HEK293T (cell line): ENCODE measurements at regions not wholly inside any gene's neighbourhood (a gene's known extent, or its start where the extent isn't known, plus 50 kb on each side); places are given as distances from the start of the nearest gene placed in this dataset.

Source experiments
- BHLHE40 ChIP-seq: fragments of 450-650 bp; IDR thresholded peaks from 2 replicates; pipeline ENCODE4 v1.6.1; 2016; ENCODE audit warnings: mild to moderate bottlenecking, moderate library complexity, borderline replicate concordance
- ELF4 ChIP-seq: fragments of 450-650 bp; IDR thresholded peaks from 2 replicates; pipeline ENCODE4 v1.6.1; 2017; ENCODE audit warnings: antibody characterized with exemption
- FOXA1 ChIP-seq: fragments of 450-650 bp; IDR thresholded peaks from 2 replicates; pipeline ENCODE4 v1.6.1; 2016; ENCODE audit warnings: mild to moderate bottlenecking
- HDGF ChIP-seq: fragments of 450-650 bp; IDR thresholded peaks from 2 replicates; pipeline ENCODE4 v1.6.1; 2017; ENCODE audit warnings: antibody characterized with exemption, borderline replicate concordance
- SP1 ChIP-seq: fragments of 450-650 bp; IDR thresholded peaks from 2 replicates; pipeline ENCODE4 v1.6.1; 2017
- TARDBP ChIP-seq: fragments of 450-650 bp; IDR thresholded peaks from 2 replicates; pipeline ENCODE4 v1.6.1; 2016
- TF ChIP-seq, protein P1 (sequence below): fragments of 450-650 bp; IDR thresholded peaks from 2 replicates; pipeline ENCODE4 v1.6.1; 2016

DNA sequence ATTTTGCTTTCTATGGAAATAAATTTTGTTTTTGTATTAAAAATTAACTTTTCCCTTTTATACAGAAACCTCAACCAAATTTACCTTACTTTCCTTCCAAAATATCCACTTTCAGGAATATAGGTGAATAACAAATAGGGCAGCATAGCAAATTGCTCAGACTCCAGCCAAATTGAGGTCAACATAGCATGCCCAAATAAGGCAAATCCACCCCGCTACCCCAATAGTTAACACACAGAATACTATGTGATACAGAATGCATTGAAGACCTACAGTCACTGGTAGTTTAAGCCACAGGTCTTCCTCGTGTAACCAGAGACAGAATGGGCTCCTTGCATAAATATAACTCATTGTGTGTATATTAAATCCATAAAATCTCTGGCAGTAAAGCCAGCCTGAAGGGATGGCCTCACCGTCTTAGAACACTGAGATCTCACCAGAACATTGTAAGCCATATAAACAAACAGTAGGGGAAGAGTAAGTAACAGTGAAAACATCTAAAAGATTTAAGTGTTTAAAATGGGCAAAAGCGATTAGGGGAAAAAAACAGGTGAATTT is 72.2 kb downstream of the PMAIP1 start:
- TF ChIP-seq FOXA1 (no peak), HDGF (no peak), TARDBP (no peak), SP1 (no peak), BHLHE40 (no peak), ELF4 (no peak)
- TF ChIP-seq, protein P1, sequence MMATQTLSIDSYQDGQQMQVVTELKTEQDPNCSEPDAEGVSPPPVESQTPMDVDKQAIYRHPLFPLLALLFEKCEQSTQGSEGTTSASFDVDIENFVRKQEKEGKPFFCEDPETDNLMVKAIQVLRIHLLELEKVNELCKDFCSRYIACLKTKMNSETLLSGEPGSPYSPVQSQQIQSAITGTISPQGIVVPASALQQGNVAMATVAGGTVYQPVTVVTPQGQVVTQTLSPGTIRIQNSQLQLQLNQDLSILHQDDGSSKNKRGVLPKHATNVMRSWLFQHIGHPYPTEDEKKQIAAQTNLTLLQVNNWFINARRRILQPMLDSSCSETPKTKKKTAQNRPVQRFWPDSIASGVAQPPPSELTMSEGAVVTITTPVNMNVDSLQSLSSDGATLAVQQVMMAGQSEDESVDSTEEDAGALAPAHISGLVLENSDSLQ = no peak
